ENCODE measurements at regions not wholly inside any gene's neighbourhood (a gene's known extent, or its start where the extent isn't known, plus 50 kb on each side); places are given as distances from the start of the nearest gene placed in this dataset.

DNA sequence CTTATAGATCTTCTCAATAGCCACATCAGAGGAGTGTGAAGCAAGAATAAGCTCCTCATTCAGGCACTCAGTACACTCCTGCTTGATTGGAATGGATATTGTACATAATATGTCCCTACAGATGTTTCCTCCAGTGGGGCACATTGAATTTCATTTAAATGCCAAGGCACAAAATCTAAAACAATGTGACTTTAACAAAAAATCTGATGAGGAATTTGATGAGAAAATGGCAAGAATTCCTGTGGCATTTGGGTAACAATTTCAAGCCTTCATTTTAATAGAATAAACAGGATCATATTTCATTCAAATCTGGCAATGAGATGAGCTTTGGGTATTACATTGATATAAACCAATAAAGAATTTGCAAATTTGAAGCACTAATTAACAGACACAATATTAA is 307.7 kb upstream of the PKN2 start:
- DNase-seq (ENCODE audit: low spot score), result no peak

- DNase-seq (ENCODE audit: low spot score), result no peak
Observed at GRCh38 chr1:88378560-88378959, 305.5 kb upstream of the PKN2 start.

DNA sequence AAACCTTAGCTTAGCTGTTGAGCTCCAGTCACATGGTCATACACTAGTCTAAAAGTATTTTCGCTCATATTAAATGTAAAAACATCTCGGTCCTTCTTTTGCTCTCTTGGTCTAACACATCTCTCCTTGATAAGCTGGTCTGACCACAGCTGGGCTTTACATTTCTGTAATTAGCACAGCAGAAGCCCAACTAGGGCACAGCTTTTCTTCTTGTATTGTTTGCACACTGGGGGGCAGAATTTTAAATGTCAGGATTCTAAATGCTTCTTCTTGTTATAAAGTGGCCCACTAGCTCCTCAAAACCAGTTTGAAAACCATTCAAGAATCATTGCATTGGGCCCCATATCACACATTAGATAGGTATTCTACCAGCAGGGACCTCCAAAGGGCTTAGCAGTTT is 289.1 kb upstream of the PKN2 start:
- peak; percentile 1 for DNase-seq (ENCODE audit: low spot score)

DNA sequence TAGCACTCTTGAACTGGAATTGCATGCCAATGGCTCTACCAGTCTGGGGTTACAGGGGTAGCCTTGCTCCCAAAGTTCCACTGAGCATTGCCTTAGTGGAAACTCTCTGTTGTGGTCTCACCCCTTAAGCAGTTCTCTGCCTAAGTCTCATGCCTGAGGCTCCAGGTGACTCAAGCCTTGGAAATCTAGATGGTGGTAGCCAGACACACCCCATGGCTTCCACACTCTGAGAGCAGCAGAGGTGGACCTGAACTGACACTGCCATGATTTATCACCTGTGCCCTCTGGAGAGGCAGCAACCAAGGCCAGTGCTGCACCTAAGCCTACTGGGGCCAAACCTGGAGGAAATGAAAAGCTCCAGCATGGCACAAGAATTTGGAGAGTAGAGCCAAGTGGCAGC is 285.7 kb upstream of the PKN2 start:
- DNase-seq (ENCODE audit: low spot score), result no peak

DNA sequence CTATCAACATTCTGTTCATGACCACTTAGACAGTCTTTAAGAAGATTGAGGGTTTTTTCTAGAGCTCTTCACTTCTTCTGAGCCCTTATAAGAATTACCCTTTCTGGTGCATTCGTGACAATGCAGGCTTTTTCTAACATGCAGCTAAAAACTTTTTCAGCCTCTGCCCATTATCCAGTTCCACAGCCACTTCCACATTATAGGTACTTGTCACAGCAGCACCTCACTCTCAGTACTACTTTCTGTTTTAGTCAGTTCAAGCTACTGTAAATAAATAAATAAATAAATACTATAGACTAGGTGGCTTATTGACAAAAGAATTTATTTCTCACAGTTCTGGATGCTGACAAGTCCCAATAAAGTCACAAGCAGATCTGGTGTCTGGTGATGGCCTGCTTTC is 284.4 kb upstream of the PKN2 start:
- DNase-seq (ENCODE audit: low spot score), result no peak

- DNase-seq (ENCODE audit: low spot score), result no peak
Observed at GRCh38 chr1:88401313-88401712, 282.8 kb upstream of the PKN2 start.

GRCh38 chr1:88404582-88404981 is 279.5 kb upstream of the PKN2 start:
- no peak for DNase-seq (ENCODE audit: low spot score)

DNA sequence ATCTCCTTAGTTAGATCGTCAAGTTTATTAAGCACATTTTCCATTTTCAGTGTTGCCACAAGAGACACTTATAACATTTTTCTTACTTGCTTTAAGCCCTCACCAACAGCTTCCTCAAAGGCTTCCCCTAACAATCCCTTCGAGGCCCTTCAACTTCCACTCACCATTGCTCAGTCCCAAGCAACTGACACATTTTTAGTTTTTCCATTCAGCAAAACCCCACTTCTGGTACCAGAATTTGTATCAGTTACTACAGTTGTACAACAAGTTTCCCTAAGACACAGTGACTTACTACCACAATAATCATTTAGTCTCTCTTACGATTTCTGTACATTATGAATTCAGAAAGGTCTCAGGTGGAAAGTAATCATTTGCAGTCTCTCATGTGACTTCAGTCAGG is 276.8 kb upstream of the PKN2 start:
- no peak for DNase-seq (ENCODE audit: low spot score)

- DNase-seq (ENCODE audit: low spot score), result no peak
Observed at GRCh38 chr1:88421997-88422396, 262.1 kb upstream of the PKN2 start.

GRCh38 chr1:88433556-88433955 is 250.5 kb upstream of the PKN2 start:
- DNase-seq (ENCODE audit: low spot score), result no peak

DNA sequence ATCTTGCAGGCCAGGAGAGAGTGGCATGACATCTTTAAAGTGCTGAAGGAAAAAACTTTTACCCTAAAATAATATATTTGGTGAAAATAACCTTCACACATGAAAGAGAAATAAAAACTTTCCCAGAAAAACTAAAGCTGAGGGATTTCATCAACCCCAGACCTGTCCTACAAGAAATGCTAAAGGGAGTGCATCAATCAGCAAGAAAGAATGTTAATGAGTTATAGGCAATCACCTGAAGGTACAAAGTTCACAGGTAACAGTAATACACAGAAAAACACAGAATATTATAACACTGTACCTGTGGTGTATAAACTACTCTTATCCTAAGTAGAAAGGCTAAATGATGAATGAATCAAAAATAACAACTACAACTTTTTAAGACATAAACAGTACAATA is 249.2 kb upstream of the PKN2 start:
- DNase-seq (ENCODE audit: low spot score), result no peak

GRCh38 chr1:88441022-88441421 is 243.1 kb upstream of the PKN2 start:
- no peak for DNase-seq (ENCODE audit: low spot score)

DNA sequence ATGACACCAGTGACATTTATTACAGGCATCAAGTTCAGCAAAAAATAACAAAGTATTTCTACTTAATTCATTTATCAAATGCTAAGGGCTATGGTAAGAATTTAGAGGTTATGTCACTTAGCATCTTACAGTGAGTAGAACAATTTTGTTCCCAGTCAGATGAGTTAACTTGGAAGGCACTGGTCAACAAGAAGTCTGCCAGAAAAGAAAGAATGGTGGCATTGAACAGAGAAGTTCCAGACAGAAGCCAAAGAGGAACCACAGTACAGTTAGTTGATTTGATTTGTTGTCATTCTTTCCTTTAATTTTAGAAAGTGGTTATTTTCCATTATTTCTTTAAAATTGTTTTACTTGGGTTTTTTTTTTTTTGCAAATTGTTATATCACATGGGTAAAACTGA is 232.2 kb upstream of the PKN2 start:
- DNase-seq (ENCODE audit: low spot score), result peak; percentile 86

DNA sequence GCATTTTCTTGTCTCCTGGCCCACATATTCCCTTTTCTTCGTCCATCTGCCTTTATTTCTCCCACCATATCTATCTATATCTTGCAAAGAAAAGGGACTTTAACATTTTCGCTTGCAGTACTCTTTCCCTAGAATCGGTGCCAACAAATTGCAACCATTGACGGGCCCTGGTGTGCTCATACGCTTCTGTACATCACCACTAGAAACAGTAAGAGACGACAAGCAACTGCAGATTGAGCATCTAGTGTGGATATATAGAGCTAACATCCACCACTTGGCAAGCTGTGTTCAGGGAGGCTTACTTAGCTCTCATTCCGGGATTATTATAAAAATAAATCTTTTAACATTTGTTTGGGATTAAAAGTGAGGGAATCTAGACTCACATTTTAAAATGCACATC is 230.8 kb upstream of the PKN2 start:
- DNase-seq (ENCODE audit: low spot score), result no peak

DNA sequence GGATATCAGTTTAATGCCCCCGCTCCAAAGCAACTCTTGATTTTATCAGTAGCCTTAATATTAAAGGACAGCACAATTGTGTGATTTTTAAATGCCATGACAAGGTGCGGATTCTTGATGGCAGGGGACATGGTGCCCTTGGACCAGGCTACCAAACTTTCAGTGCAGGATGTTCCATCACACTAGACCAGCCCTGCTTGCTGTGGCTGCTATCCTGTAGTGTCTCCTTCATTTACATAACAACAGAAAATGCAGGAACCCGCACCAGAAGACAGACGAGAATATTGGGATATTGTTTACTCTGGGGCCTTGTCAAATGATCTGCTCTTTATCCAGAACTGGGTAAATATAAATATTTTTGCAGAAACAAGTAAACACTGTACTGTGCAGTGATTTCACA is 229.3 kb upstream of the PKN2 start:
- DNase-seq (ENCODE audit: low spot score), result no peak

- DNase-seq (ENCODE audit: low spot score), result no peak
Observed at GRCh38 chr1:88455621-88456256, 228.3 kb upstream of the PKN2 start.

GRCh38 chr1:88457197-88457596 is 226.9 kb upstream of the PKN2 start:
- no peak for DNase-seq (ENCODE audit: low spot score)

DNA sequence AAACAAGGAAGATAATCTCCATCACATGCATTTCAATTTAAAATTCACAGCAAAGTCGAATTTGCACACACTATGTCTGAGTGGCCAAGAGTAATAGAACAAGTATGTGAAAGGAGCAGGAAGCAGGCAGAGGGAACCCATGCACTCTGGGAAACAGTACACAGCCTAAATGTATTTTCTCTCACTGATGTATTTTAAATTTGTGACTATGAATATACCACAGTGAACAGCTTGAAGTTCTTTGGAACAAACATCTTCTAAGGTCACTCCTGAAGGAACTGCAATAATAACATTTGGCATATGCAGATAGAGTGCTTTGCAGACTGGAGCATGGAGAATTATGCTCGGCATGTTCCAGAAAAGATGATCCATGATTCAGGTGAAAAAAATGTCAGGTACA is 223.1 kb upstream of the PKN2 start:
- DNase-seq (ENCODE audit: low spot score), result no peak

GRCh38 chr1:88462096-88462487 is 222.0 kb upstream of the PKN2 start:
- no peak for DNase-seq (ENCODE audit: low spot score)

GRCh38 chr1:88462488-88463261 is 221.4 kb upstream of the PKN2 start:
- DNase-seq (ENCODE audit: low spot score), result peak; percentile 83

- DNase-seq (ENCODE audit: low spot score), result peak; percentile 11
Observed at GRCh38 chr1:88463401-88463985, 220.6 kb upstream of the PKN2 start.

DNA sequence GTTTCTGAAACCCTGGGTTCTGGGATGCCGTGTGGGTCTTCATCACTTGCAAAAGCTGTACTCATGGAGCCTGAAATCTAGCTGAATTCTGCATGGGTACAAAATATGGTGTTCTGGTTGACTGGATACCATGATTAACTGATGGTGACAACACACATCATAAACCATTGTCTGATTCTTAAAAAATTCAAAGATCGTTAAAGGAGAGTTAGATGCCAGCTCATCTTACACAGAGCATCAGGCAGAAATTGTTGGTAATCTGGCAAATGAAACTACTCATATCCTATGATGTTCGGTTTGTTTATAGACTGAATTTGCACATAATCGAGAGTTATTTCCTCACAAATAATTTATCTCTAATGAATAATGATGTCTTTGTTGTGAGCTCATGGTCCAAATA is 218.1 kb upstream of the PKN2 start:
- DNase-seq (ENCODE audit: low spot score), result no peak

- DNase-seq (ENCODE audit: low spot score), result no peak
Observed at GRCh38 chr1:88466899-88467580, 217.0 kb upstream of the PKN2 start.

All from putamen (tissue), 1 donor.